ENCODE measurements at regions not wholly inside any gene's neighbourhood (a gene's known extent, or its start where the extent isn't known, plus 50 kb on each side); places are given as distances from the start of the nearest gene placed in this dataset.
"Not testable (repeated sequence)": the region's sequence is repeated elsewhere in the genome, so short reads cannot be mapped to it uniquely, and the experiment has no call there.

DNA sequence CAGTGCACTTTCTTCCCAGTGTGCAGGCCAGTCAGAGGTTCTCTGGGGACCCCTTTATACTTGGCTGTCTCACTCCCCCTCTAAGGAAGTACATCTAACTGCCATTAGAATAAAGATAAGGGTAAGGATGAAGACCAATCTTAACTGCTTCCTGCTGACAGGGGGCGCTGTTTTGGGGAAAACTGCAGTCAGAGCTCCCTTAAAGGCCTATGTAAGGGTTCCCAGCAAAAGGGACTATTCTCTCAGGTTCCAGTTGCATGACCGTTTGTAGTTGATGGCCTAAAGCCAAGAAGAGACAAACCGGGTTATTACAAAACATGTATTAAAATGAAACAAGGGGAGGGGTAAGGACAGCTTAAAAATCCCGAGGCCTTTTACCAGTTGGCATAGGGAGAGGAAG, 115.6 kb upstream of the SPIN4 start:
- DNase-seq (ENCODE audit: low spot score): no peak

DNA sequence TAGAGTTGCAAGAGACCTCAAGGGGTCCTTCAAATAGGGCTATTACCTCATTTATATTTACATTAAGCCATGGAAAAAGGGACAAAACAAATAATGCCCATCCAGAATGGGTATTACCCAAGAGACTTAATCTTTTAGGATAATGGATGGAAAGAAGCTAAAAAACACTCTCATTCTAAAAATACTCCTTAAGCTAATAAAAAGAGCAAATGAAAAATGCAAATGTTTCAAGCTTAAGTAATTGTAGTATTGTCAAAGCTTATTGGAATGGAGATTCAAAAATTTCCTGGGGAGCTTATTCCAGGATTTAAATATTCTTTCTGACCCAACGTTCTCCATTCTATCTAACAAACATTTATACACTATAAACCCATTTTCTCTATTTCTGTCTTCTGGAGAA, 107.8 kb upstream of the SPIN4 start:
- no peak for DNase-seq (ENCODE audit: low spot score)

DNA sequence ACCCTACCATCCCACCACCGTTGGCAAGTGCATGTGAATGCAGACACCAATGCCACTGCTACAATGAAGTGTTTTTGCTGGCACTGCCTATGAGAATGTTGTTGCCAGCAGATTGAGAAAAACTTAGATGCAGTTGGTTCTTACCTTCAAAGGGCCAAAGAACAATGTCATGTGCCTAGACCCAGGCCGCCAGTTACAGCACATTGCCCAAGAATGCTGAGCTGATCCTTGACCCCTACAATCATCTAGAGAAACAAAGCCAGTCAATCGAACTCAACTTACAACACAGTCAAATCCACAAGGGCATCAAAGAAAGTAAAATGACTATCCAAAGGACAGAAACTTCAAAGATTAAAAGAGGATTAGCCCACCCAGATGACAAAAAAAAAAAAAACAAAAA, 102.4 kb upstream of the SPIN4 start:
- no peak for DNase-seq (ENCODE audit: low spot score)

DNA sequence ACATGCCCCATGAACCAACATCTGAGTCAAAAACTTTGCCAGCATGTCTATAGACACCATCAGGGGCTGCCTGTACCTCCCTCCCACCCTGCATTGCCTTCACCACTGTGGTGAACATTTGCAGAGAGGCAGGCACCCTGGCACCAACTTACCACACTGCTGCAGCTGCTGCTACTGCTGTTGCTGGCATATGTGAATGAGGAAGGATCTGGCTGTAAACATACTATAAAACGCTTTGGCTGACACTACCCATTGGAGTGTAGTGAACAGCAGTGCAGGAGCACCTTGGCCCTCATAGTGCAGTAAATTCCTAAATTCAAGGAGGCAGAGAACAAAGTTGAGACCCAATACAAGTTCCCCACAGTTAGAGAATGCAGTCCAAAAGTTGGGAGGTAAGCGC, 90.6 kb upstream of the SPIN4 start:
- no peak for DNase-seq (ENCODE audit: low spot score)

DNA sequence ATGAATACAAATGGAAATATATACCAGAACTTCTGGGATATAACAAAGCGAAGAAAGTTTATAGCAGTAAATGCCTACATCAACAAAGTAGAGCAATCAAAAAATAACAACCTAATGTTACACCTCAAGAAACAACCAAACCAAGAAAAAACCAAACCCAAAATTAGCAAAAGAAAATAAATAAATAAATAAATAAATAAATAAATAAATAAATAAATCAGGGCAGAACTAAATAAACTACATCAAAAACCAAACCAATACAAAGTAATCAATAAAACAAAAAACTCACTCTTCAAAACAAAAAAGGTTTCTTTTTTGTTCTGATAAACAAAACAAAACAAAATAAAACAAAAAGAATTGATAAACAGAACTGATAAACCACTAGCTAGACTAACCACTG, 88.4 kb upstream of the SPIN4 start:
- DNase-seq (ENCODE audit: low spot score): no peak

DNA sequence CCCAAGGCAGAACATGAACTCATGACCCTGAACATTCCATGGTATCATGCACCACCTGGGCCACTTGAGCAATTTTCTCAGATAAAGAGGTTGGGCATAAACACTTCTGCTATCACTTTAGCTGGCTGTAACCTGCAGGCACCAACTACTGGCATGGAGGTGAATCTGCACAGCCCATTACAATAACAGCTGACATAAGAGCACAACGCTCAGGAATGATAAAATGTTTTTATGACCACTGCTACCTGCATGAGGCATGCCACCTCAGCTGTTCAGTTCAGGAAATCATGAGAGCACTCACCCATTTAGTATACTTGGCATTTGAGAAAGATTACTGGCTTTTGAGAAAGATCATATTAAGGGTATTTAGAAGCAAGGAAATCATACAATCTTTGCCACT, 85.7 kb upstream of the SPIN4 start:
- no peak for DNase-seq (ENCODE audit: low spot score)

DNA sequence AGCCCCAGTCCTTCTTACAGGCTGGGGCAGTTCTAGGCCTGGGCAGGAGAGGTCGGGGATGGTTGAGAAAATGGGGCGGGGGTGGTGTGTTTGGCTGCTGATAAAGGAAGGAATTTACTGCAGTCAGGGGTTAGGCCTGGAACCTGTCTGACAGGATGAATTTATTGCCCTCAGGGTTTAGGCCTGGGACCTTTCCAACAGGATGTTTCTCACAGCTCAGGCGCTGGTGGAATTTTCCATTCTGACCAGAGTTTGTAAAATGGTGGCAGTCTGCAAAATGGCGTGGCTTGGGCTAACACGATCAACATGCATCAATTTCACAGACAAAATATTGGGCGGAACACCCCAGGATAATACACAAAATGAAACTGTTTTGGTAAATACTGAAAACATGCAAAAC, 83.5 kb upstream of the SPIN4 start:
- DNase-seq (ENCODE audit: low spot score): no peak

DNA sequence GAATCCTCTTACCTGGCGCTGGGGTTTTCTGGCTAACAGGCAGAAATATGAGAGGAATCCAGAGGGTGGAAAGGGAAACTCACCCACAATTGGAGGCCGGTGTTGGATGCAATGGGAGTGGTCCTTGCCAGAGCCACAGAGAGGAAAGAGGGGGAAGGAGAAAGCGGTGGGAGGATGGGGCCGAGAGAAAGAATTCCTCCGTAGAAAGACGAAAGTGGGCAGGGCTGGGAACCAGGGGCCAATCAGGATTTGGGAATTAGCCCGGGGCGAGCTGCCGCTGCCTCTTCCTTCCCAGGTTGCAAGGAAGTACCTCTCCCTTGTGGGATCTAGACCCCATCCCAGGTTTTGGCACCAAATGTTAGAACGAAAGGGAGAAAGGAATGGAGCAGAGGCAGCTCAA, 83.1 kb upstream of the SPIN4 start:
- DNase-seq (ENCODE audit: low spot score): no peak

DNA sequence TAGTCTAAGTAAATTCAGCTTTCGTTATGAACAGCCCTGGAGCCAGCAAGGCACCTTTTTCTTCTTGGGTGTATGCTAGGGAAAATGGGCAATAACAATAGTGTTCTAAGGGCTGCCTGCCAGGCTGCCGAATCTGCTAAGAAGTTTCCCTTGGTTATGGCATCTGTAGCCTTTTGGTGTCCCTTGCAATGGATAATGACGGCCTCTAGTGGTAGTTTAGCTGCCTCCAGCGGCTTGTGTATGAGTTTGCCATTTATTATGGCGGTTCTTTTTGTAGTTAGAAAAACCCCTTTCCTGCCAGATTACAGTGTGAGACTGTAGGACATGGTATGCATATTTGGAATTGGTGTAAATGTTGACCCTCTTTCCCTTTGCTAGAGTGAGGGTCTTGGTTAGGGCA, 78.9 kb upstream of the SPIN4 start:
- DNase-seq (ENCODE audit: low spot score): no peak

DNA sequence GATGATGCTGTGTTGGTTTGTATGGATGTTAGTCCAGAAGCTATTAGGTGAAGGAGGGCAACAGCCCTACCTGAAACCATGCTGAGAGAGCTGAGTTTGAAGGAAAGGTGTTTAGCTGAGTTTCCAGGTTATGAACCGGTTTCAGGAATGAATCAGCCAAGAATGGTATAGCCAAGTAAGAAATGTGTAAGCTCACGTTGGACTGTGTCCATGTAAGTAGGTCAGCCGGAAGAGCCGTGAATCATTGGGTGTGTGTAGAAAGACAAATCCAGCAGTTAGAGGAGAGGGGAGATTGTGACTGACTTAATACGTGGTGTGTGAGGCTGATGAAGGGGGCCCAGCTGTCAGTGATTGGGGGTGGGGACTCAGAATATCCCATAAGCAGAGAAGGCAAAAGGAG, 77.2 kb upstream of the SPIN4 start:
- DNase-seq (ENCODE audit: low spot score): no peak

DNA sequence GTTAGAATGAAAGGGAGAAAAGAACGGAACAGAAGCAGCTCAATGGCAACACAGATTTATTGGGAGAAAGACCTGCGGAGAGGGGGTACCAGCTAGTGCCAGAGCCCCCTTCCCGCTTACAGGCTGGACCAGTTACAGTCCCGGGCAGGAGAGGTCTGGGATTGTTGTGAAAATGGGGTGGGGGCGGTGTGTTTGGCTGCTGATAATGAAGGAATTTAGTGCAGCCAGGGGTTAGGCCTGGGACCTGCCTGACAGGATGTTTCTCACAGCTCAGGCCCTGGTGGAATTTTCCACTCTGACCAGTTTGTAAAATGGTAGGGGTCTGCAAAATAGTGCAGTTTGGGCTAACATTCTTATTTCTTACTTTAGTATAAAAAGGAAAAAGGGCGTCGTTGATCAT, 75.4 kb upstream of the SPIN4 start:
- no peak for DNase-seq (ENCODE audit: low spot score)

DNA sequence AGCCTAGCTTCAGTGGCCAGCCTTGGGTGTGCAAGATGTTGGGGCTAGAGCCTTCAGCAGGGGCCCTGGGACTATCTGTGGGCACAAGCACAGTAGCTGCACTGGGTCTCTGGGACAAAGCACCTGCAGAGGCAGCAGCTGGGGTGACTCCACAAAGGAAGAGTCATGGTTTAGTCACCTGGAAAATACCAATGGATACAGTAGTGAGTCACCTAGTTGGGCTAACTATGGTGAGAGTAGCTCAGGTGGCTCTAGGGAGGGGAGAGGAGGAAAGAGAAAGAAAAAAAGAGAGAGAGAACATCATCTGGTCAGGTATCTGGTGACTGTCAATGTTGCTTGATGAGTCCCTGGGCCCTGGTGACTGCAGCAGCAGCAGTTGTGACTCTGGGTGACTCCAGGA, 72.9 kb upstream of the SPIN4 start:
- DNase-seq (ENCODE audit: low spot score): no peak

DNA sequence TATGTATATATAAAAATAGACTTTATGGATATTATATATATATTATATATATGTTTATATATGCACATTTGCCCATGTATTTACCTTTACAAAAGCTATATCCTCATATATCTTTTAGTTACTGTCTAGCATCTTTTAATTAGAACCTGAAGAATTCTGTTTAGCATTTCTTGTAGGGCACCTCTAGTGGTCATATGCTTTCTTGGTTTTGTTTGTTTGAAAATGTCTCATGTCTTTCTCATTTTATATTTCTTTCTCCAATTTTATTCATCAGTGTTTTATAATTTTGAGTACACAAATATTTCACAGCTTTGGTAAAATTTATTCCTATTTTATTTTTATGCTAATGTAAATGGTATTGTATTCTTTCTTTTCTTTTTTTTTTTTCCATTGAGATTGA, 70.3 kb upstream of the SPIN4 start:
- no peak for DNase-seq (ENCODE audit: low spot score)

DNA sequence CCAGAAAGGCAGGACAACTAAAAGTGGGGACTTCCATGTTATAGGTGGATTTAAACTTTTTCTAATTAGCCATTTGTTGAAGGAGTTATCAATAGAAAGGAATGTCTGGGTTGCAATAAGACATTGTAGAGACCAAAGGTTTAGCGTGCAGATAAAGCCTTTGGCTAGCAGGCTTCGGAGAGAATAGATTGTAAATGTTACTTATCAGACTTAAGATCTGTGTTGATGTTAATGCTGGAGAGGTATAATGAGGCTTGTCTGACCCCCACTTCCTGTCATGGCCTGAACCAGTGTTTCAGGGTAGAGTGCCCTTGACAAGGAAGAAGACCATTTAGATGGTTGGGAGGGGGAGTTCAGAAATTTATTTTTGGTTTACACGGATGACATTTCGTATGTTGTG, 67.1 kb upstream of the SPIN4 start:
- DNase-seq (ENCODE audit: low spot score): no peak

DNA sequence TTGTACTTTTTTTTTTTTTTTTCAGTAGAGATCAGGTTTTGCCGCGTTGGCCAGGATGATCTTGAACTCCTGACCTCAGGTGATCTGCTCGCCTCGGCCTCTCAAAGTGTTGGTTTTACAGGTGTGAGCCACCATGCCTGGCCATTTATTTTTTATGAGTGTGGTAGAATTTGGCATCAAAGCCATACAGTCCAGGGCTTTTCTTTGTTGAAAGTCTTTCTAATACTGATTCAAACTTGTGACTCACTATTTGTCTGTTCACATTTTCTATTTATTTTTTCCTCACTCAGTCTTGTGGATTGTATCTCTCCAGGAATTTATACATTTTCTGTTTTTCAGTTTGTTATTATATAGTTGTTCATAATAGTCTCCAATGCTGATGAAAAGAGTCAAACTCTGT, 66.5 kb upstream of the SPIN4 start:
- DNase-seq (ENCODE audit: low spot score): no peak

DNA sequence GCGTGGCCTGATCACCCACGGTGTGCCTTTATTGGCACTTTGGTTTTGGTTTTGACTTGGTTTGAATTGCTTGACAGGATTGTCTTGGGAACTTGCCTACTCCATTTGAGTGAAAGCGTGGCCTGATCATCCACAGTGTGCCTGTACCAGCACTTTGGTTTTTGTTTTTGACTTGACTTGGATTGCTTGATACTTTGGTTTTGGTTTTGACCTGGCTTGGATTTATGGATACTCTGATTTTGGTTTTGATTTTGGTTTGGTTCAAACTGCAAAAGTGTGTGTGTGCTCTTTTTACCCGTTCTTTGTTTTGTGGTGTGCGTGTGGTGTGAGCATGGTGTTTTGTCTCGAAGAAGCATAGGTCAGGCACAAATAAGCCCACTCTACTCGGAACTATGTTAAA, 58.8 kb upstream of the SPIN4 start:
- DNase-seq (ENCODE audit: low spot score): not testable (repeated sequence)

DNA sequence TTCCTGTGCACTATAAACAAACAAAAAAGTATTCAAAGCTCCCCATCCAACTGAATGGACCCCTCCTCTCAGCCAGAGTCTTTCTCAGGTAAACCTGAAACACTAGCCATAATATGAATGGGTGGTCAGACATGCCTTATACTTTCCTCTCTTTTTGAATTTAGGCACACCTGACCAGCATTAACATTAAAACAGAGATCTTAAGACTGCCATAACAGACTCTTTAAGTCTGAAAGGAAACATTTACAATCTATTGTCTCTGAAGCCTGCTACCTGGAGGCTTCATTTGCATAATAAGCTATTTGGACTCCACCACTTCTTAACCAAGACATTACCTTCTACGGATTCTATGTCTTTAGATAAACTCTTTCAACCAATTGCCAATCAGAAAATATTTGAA, 56.9 kb upstream of the SPIN4 start:
- no peak for DNase-seq (ENCODE audit: low spot score)

DNA sequence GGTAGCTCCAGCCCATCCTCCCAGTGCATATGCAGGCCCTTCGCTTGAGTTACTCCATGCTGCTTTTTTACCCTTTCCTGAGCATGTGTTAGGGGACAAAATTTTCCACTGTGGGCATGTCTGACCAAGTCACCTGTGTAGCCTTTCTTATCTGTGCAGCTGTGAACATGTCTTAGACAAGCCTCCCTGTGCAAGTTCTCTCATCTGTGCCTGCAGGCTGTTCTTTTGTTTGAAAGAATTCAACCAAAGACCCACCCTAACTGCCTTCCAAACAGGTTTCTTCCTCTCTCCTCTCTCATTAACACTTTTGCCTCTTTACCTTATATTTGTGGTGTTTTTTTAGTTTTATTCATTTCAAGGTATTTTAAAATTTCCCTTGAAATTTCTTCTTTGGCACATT, 53.2 kb upstream of the SPIN4 start:
- DNase-seq (ENCODE audit: low spot score): no peak

DNA sequence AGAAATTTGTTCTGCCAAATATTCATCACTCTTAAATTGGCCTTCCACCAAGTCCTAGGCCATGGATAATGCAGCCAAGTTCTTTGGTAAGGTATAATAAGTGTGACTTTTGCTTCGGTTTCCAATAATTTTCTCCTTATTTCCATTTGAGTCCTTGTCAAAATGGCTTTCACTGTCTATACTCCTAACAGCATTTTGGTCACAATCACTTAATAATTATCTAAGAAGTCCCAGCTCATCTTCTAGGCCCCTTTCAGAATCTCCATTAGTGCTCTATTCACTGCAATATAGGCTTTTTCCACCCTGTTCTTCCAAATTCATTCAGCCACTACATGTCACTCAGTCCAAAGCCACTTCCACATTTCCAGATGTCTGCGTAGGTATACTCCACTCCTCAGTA, 51.0 kb upstream of the SPIN4 start:
- no peak for DNase-seq (ENCODE audit: low spot score)
